GM18502 (cell line): ENCODE measurements at regions not wholly inside any gene's neighbourhood (a gene's known extent, or its start where the extent isn't known, plus 50 kb on each side); places are given as distances from the start of the nearest gene placed in this dataset.
"Not testable (repeated sequence)": the region's sequence is repeated elsewhere in the genome, so short reads cannot be mapped to it uniquely, and the experiment has no call there.

ENCODE experiments used
- ATAC-seq: cut with Tn5 transposase; IDR thresholded peaks from one replicate; pipeline ENCODE4 v1.9.1; 2021; ENCODE audit warnings: mild to moderate bottlenecking; ENCODE audit not compliant: unreplicated experiment, poor library complexity

- no peak for ATAC-seq
Measured at GRCh38 chr7:67301667-67302066, 305.0 kb downstream of the TYW1 start.

- peak; percentile 87 for ATAC-seq
Measured at GRCh38 chr7:67302113-67303039, 305.7 kb downstream of the TYW1 start.

- not testable (repeated sequence) for ATAC-seq
Measured at GRCh38 chr7:67304846-67305245, 308.2 kb downstream of the TYW1 start.

GRCh38 chr7:67306331-67306730, 309.7 kb downstream of the TYW1 start:
- ATAC-seq = no peak

- ATAC-seq = no peak
Measured at GRCh38 chr7:67309764-67310549, 313.3 kb downstream of the TYW1 start.

GRCh38 chr7:67311901-67312300, 315.3 kb downstream of the TYW1 start:
- ATAC-seq = no peak

- no peak for ATAC-seq
Measured at GRCh38 chr7:67313213-67313612, 316.6 kb downstream of the TYW1 start.

- ATAC-seq = not testable (repeated sequence)
Measured at GRCh38 chr7:67316902-67317301, 320.3 kb downstream of the TYW1 start.

- not testable (repeated sequence) for ATAC-seq
Measured at GRCh38 chr7:67328257-67328656, 331.6 kb downstream of the TYW1 start.

- ATAC-seq = not testable (repeated sequence)
Measured at GRCh38 chr7:67335165-67335564, 338.5 kb downstream of the TYW1 start.

GRCh38 chr7:67335663-67336062, 339.0 kb downstream of the TYW1 start:
- not testable (repeated sequence) for ATAC-seq

- ATAC-seq = not testable (repeated sequence)
Measured at GRCh38 chr7:67338545-67338944, 341.9 kb downstream of the TYW1 start.

- no peak for ATAC-seq
Measured at GRCh38 chr7:67341153-67341768, 344.6 kb downstream of the TYW1 start.

- no peak for ATAC-seq
Measured at GRCh38 chr7:67343114-67343513, 346.5 kb downstream of the TYW1 start.

GRCh38 chr7:67343572-67343971, 346.9 kb downstream of the TYW1 start:
- ATAC-seq = no peak

- ATAC-seq = no peak
Measured at GRCh38 chr7:67344481-67345193, 348.0 kb downstream of the TYW1 start.

GRCh38 chr7:67346126-67346525, 349.5 kb downstream of the TYW1 start:
- ATAC-seq = no peak

GRCh38 chr7:67346876-67347275, 350.2 kb downstream of the TYW1 start:
- ATAC-seq = no peak

- no peak for ATAC-seq
Measured at GRCh38 chr7:67348171-67348570, 351.5 kb downstream of the TYW1 start.

- ATAC-seq = not testable (repeated sequence)
Measured at GRCh38 chr7:67357653-67358052, 361.0 kb downstream of the TYW1 start.
